Retinal pigment epithelial cell (primary cell): ENCODE measurements at regions not wholly inside any gene's neighbourhood (a gene's known extent, or its start where the extent isn't known, plus 50 kb on each side); places are given as distances from the start of the nearest gene placed in this dataset.

Experiments used
- DNase-seq: peaks from one replicate; pipeline ENCODE4 v3.0.0-alpha.2; 2010; ENCODE audit warnings: low read depth
- H3K4me3 ChIP-seq: 2 replicates; pipeline ENCODE4 v1.5.1; 2011; ENCODE audit warnings: mild to moderate bottlenecking, low read length, control low read depth, moderate library complexity
- TF ChIP-seq, protein P1 (sequence below): conservative IDR thresholded peaks from 2 replicates; pipeline ENCODE4 v1.5.1; 2011; ENCODE audit warnings: low read depth, low read length, control low read depth, inconsistent platforms

DNA sequence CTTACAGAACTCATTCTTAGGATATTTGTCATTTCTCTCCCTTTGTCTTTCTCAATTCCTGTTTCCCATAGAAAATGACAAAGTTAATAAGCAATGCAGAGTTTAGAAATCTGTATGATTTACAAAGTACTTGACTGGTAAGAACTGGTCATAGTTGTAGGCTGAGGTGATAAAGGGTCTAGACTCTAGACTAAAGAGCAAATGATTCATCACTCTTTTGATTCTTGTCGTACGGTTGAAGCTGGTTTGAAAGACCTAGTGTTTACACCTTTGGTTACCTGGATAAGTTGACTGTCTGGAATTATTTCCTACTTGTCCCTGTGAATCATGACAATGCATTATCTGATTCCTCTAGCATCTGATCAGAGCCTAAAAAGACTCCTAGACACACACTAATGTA, 58.9 kb upstream of the TP63 start:
- TF ChIP-seq, protein P1, sequence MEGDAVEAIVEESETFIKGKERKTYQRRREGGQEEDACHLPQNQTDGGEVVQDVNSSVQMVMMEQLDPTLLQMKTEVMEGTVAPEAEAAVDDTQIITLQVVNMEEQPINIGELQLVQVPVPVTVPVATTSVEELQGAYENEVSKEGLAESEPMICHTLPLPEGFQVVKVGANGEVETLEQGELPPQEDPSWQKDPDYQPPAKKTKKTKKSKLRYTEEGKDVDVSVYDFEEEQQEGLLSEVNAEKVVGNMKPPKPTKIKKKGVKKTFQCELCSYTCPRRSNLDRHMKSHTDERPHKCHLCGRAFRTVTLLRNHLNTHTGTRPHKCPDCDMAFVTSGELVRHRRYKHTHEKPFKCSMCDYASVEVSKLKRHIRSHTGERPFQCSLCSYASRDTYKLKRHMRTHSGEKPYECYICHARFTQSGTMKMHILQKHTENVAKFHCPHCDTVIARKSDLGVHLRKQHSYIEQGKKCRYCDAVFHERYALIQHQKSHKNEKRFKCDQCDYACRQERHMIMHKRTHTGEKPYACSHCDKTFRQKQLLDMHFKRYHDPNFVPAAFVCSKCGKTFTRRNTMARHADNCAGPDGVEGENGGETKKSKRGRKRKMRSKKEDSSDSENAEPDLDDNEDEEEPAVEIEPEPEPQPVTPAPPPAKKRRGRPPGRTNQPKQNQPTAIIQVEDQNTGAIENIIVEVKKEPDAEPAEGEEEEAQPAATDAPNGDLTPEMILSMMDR, result no peak
- no peak for DNase-seq
- no peak overlapping the region for H3K4me3 ChIP-seq

DNA sequence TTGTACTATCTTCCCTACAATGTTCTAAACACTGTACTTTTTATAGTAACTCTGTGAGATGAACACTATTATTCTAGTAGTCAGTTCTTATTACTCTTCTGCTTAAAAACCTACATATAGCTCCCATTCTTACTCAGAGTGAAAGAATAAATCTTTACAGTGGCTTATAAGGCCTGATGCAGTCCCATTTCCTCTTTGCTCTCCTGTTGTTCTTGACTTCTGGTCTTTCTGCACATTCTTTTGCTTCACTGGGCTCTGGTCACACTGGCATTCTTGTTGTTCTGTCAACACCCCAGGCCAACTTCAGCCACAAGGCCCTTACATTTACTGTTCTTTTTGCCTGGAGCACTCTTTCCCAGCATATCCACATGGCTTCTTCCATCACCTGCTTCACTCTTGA, 58.2 kb upstream of the TP63 start:
- H3K4me3 ChIP-seq, result no peak overlapping the region
- TF ChIP-seq, protein P1, result no peak
- DNase-seq, result no peak

DNA sequence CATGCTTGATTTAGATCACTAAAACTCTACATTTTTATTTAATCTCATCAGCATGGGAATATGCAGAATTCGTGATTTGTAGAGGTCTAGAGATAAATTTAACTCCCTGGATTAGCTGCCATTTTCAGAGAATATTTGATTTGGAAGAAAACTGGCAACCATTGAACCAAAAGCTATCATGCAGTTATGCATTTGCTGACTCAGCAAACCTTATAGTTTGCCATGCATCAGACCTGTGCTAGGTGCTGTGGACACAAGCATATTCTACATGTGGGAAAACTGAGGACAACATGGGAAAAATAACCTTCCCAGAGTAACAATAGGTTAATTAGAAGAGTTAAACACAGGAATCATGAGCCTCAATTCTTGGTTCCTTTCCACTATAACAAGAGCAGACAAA, 54.7 kb upstream of the TP63 start:
- no peak for DNase-seq
- TF ChIP-seq, protein P1, result no peak
- H3K4me3 ChIP-seq, result no peak overlapping the region

DNA sequence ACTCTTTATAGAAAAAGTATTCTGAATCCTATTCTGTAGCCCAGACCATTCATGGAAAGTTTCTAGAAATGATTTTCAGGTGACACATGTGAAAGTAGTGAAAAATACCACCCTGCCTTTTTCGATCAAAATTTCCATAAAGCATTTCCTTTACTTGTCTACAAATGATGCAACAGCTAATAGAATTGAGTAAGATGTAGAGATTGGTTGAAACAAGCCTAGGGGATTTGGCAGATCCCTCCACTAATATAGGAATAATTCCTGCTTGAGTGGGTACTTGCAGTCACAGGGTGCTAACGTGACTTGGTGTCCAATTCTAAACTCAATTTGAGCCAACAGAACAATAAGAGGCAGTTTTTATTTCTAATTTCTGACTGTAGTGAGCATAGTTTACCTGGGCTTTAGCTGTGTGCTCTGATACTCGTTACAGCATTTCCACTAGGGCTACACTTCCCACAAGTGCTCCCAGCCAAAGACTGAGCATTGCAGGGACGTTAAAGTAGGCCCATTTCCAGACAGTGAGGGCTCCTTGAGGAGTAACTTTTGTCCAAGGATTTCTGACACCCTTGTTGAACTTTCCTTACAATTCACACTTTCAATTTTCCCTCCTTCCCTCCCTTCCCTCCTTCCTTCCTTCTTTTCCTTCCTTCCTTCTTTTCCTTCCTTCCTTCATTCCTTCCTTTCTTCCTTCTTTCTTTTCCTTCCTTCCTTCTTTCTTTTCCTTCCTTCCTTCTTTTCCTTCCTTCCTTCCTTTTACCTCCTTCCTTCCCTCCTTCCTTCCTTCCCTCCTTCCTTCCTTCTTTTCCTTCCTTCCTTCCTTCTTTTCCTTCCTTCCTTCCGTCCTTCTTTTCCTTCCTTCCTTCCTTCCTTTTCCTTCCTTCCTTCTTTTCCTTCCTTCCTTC, 53.9 kb upstream of the TP63 start:
- no peak overlapping the region for H3K4me3 ChIP-seq
- TF ChIP-seq, protein P1, result no peak
- DNase-seq, result no peak

DNA sequence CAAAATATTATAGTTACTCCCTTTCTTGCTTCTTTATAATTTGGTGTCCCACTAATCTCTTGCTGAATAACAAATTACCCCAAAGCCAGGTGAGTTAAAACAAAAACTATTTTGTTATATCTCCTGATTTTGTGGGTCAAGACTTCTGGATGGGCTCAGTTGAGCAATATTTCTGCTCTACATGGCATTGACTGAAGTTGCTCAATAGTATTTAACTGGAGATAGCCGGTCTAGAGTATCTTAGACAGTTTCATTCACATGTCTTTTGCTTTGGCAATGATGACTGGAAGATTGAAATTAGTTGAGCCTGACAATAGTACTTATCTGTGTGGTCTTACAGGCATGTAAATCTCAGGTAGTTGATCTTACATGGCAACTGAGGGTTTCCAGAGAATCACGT, 51.0 kb upstream of the TP63 start:
- TF ChIP-seq, protein P1, result no peak
- no peak for DNase-seq
- H3K4me3 ChIP-seq, result no peak overlapping the region
